HUDEP-2 (cell line): ENCODE measurements at regions not wholly inside any gene's neighbourhood (a gene's known extent, or its start where the extent isn't known, plus 50 kb on each side); places are given as distances from the start of the nearest gene placed in this dataset.

ENCODE experiments used
- DNase-seq, 76 experiments: peaks; one replicate each; lab custom pipeline; 2025; ENCODE audit not compliant: unreplicated experiment in 76 of 76; lab: John Stamatoyannopoulos, UW

DNA sequence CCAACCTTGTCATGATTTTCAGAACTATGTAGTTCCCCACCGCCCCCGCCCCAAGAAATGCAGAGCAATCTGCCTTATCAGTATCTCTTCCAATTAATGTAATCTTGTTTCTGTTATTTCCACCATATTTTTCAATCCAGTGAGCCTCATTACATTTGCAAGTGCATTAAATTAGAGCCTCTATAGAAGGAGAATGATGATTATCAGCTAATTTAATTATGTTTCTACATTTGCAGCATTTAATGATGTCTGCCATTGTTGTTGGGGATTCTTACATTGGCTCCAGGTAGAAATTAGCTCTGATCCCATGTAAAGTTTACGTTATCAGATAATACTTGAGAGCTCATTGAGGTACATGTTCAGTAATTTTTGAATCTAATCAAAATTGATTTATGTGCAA, 707.0 kb upstream of the RBFOX1 start:
- DNase-seq = no peak

DNA sequence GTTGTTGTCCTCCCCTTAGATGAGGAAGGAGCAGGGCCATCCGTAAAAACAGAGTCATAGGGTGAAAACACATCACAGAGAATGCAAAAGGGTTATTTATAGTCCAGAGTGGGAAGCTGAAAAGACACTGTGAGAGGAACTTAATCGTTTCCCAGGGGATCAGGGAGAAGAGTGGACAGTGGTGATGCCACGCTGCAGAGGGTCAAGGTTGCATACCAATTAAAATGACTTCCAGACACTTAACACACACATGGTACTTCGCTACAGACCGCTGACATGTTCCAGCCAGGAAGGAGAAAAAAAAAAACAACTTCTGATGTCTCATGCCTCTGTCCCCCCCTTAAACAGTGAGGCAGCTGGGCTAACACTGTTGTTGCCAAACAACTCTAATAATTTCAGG, 713.8 kb upstream of the RBFOX1 start:
- DNase-seq = no peak

DNA sequence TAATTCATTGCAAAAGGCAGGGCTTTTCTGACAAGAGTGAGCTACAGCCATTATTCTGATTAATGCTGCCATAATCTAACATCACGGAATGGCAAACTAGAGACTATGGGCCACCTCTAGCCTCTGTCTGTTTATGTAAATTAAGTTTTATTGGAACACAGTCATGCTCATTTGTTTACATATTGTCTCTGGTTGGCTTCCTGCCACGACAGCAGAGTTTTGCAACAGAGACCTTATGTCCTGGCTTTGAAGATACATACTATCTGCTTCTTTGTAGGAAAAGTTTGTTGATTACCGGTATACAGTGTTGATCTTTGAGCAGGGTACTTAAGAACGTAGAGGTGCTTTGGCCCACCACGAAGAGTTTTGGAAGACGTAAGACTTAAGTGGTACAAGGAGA, 715.9 kb upstream of the RBFOX1 start:
- DNase-seq = no peak

DNA sequence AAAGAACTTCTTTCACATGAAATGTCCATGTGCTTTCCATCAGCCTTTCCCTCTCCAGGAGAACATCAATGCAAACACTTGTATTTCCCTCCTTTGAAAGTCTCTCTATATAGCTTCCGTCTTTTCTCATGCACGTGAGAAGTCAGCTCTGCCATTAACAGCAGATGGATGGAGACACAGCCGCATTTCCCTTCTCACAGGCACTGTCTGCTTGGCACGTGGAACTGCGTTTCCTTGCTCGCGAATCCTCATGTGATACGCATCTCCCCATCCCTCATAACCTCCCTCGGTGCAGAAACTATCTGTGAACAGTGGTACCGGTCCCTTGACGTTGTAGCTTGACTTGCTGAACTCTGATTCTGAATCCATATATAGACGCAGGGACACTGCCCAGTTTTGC, 717.0 kb upstream of the RBFOX1 start:
- no peak for DNase-seq

DNA sequence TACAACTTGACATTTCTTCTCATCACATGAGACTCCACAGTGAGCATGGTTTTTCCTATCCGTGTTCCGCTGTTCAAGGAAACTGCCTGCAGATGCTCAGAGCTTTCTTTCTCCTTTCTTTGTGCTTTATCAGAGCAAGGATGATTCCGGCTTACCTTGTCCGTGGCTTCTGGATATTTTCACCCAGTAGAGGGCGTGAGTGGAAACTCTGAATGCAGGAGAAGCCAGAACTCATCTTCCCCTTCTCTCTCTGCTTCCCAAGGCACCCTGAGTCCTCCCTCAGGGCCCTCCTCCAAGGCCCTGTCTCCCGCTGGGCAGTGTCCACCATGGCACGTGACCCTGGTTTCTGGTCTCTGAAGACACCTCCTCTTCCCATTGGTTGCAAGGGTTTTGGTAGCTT, 721.1 kb upstream of the RBFOX1 start:
- no peak for DNase-seq

DNA sequence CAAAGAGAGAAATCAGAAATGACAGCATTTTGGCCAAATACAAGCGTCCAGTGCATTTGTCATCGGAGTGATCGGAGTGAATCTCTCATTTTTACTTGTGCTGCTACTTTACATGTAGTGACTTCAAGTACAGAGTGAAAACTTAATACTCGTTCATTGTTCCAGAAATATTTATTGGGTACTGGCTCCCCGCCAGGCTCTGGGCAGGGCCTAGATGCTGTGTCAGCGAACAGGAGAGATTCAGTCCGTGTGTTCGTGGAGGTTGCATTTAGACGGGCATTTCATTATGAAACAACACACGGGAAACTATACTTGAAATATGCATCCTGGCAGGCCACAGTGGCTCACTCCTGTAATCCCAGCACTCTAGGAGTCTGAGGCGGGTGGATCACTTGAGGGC, 727.2 kb upstream of the RBFOX1 start:
- DNase-seq = no peak

DNA sequence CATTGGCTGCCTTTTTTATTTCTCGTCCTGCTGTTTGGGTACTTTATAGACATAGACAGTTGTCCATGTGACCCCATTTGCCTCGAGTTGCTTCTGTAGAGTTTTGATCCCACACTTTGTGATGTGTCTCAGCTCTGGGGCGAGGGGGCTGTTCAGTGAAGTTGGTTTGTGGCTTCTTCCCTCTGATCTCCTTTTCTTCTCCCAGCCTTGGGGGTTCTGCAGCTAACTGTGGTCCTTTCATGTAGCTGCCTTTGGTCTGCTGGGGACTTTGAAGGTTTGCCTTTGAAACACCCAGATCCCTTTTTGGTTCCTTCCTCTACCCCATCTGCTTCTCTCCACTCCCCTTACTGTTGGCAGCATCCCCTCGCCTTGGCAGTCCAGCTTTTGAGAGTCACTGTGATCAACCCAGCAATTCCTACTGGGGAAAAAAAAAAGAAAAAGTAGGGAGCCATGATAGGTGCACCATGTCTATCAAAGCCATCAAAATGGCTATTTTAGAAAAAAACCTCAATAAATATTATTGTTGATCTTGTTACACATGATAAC, 728.8 kb upstream of the RBFOX1 start:
- DNase-seq = no peak

DNA sequence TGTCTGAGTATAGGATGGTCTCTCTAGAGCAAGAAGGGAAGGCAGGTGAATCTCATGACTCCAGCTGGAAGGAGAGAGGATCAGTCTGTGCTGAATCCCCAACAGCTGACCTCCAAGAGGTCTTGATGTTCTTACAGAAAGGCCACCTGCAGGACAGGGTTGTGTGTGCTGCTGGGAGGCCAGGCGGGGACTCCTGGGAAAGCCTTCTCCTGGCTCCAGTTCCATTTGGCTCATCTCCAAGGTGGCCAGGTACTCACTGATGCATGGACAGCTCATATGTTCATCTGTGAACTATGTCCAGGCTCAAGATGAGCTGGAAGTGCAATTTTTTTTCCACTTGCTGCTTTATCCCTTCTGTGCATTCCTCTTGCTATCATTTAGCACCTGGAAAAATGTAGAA, 730.2 kb upstream of the RBFOX1 start:
- DNase-seq = no peak

DNA sequence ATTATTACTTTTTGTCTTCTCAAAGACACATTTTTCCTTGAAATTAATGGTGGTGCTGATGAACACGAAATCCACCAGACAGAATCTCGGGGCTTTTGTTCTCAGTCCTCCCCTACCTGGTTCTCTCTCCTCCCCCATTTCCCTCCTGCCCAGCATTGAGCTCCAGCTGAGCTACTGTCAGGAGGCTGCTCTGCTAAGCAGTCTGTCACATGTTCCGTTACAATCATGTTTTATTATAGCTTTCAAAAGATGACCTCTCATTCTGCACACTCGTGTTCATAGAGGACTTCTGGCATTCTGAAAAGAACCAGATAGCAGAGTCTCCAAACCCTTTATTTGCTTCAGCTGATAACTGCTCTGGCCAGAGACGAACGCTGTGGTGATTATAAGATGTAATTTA, 732.5 kb upstream of the RBFOX1 start:
- no peak for DNase-seq

DNA sequence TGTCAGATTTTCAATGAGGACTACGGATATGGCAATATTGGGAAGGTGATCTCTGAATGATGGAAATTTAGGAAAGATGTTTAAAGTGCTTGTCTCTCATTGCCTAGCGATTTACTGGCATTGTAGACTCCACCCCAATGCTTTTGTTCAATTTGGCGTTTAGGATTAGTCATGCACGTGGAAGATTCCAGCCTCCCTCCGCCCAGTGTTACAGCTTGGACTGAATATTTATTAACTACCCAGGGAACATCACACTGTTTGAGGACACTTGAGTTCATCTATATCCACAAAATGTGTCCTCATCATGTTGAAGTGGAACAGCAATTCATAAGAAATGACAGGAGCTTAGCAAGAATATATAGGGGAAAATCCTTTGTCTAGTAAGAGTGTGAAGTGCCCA, 738.8 kb upstream of the RBFOX1 start:
- DNase-seq = no peak

DNA sequence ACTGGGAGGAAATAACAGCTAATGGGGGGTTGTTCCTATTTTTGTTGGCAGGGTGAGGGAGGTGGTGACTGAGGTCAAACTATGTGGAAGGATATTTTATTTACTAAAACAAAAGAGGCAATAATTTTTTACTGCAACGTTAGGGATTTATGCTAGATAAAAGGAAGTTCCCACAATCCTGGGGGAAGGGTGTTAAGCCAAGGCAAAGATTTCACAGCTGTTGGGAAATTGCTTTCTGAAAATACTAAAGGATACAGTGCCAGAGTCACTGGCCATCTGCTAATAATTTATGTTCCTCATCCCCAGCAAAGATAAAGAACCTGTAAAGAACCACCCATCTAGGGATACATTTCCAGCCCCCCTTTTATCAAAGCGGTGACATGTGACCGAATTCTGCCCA, 756.0 kb upstream of the RBFOX1 start:
- DNase-seq = no peak

DNA sequence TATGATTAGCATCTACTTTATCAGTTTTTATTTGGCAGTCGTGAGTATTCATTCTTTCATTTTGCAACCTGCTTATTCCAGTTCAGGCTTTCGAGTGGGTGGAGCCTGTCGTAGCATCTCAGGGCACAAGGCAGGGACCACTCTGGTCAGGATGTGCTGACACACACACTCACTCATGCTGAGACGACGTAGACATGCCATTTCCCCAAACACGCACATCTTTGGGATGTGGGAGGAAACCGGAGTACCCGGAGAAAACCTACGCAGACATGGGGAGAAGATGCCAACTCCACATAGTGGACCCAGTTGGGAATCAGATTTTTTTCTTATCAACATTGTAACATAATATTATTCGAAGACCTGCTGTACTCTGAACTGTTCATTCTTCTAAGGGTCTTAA, 756.5 kb upstream of the RBFOX1 start:
- DNase-seq = no peak

DNA sequence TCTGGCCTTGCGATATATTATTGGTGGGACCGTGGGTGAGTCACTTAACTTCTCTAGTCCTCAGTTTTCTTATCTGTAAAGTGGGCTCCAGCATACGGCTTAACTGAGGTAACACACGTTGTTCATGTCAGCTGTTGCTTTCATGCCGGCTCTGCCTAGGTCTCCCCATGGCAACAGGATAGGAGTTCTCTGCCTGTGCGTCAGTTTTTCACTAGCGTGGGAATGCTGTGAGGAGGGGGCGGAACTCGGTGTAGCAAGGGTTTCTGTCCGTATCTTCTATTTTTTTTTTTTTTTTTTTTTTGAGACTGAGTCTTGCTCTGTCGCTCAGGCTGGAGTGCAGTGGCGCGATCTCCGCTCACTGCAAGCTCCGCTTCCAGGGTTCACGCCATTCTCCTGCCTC, 758.5 kb upstream of the RBFOX1 start:
- no peak for DNase-seq

DNA sequence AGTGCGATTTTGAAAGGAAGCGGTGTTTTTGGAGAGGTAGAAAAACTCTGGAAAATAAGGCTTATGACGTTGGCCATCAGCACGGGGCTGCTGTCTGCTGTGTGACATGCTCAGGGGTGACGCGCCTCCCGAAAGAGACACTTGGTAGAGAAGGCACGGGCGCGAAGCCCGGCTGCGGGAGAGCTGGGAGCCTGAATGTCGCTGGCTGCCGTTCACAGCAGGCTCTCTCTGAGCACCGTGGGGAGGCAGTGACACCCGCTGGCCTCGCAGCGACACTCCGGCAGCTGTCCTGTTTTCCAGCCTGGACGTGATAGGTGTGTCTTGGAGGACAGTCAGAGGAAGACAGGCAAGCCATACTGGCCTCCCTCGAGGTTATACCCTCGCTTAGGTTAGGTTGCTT, 759.1 kb upstream of the RBFOX1 start:
- no peak for DNase-seq

DNA sequence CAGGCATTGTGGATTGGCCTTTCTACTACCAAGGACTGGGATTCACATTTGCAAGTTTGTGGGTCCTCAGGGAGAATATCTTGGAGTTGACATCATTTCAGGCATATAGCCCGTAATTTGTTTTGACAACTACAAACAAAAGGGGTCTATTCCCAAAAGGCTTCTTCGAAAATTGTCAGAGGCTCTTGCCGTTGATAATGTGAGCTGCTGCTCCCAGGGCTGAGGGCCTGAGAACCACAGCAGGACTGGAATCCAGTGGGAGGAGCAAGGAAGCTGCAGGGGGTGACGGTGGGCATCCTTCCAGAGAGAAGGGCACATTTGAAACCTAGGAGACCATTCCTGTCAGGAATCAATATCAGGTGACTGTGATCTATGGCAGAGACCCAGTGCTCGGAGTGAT, 761.6 kb upstream of the RBFOX1 start:
- no peak for DNase-seq

DNA sequence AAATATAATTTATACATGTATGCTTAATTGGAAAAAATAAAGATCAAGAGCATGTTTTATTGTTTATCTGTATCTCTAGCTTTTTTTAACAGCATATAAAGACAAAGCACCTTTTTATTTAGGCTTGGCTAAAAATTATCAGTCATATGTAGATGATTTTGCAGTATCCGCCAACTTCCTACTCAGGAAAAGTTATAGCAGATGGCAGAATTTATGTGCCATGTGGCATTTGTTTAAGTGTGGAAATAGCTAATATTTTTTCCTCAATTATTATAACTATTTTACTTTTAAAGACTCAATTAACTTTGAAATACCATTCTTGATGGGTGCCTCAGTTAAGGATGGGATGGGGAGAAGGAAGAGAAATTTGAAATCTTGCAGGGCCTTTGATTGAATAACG, 762.1 kb upstream of the RBFOX1 start:
- no peak for DNase-seq

DNA sequence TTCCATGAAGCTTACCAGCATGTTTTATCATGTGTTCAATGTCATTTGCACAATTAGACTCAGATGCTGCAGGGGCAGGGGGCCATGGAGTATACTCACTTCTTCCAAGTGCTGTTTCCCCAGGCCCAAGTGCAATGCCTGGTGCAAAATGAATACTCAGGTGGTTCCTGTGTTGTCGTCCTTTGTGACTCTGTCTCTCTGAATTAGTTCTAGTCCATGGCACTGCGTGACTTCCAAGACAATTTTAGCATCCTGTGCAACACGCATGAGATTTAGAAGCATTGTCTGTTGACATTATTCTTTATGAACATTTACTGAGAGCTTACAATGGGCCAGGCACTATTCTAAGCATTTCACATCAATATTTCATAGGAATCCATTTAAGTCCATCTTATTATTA, 769.7 kb upstream of the RBFOX1 start:
- DNase-seq = no peak

DNA sequence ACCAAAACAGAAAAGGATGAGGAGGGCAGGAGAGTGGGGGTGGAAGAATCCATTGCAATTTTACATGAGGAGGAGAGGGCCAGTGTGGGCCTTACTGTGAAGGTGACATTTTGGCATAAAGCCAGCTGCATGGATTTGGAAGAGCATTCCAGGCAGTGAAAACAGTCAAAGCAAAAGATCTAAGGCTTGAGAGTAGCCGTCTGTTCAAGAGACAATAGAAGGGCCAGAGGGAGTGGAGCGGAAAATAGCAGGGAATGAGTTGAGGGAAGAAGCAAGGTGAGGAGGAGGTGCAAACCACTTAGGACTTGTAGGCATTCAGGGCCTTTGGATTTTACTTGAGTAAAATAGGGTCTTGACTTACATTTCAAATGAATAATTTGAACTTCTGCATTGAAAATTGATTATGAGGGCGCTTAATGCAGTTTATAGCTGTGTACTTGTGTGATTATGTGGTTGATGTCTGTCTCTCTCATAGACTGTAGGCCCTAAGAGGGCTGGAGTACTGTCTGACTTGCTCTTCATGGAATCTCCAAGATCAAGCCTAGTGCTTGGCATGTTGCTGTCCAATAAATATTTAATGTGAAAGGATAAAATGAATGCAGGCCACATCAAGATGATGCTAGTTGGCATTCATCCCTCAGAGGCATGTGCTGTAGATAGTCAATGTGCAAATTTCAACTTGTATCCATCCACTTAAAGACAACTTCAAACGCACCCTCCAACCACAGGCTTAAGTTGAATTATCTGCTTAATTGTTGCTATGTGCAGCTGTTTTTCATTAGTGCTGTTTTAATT, 772.1 kb upstream of the RBFOX1 start:
- no peak for DNase-seq

DNA sequence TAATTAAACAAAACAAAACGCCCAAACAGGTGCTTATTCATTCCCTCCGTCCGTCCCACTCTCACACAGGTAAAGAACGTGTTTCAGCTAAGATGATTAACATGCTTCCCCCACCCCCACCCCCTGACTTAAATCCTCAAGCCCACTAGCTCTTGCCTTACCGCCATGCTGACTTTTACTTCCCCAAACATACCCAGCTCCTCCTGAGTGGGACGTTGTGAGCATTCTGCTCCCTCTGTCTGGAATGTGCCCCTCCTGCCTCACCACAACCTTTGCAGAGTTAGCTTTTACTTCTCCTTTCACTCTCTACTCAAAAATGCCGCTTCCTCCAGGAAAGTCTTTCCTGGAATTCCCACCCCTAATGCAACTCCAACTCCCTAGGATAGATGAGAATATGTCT, 774.0 kb upstream of the RBFOX1 start:
- DNase-seq = no peak

DNA sequence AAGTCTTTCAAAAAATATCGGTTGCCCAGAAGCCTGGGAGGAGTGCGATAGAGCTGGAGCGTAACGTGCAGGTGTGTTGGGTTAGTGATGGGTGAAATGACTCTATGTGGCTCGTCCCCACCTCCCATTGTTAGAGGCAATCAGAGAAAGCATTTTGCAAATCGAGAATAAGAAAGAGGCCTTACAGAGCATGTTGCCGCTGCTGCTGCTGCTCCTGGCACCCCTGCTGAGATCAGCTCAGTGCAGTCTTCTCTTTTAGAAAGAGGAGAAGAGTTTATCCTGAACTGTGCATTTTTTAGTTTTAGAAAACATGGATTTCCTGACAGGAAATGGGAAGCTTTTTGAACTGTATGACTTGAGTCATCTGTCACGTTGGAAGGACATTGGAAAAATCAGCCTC, 774.5 kb upstream of the RBFOX1 start:
- DNase-seq = no peak

DNA sequence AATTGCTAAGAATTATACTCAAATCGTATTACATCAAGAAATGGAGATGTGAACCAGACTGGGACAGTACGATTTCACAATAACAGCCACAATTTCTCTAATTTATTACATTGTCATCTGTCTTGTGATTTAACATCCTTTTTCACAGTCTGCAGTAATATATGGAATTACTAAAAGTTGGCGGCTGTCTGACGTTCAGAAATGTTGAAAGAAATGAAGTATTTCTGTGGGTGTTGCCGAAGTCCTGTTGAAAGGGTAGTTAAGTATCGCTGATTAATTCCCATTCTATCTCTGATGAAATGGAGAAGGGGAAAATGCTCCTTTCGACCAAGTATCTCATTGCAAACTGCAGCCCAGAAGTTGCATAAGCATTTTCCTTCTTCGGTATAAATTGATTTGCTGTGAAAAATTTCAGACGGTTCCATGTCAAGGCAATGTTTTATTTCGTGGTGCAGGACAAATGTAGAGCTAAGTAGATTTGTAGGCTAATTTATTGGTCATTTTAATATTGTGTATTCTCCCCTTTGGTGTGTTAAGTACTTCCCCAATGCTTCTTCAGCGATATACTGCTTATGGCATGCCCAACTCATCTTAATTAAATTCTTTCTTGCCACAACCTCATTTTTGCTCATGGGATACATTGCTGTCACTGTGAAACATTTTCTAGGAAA, 775.2 kb upstream of the RBFOX1 start:
- no peak for DNase-seq

DNA sequence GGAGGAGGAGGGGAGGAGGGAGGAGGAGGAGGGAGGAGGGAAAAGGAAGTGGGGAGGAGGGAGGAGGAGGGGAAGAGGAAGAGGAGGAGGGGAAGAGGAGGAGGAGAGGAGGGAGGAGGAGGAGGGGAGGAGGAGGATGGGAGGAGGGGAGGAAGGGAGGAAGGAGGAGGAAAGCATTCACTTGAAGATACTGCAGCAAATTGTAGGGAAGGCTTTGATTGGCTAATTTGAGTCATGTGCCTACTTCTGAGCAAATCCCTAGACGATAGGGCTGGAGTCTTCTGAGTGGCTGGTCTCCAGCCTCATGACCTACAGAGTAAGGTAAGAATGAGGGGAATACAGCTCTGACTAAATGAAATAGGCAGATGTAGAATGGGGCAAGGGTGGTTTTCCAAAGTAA, 783.2 kb upstream of the RBFOX1 start:
- DNase-seq = no peak
